A673 (cell line): ENCODE measurements at regions not wholly inside any gene's neighbourhood (a gene's known extent, or its start where the extent isn't known, plus 50 kb on each side); places are given as distances from the start of the nearest gene placed in this dataset.

Source experiments
- EZH2 ChIP-seq: fragments of 200-600 bp; sonication (generic); IDR thresholded peaks from 2 replicates; pipeline ENCODE4 v1.6.1; 2017; ENCODE audit warnings: borderline replicate concordance, low read depth, mild to moderate bottlenecking, mixed read lengths, antibody characterized with exemption, low read length; ENCODE audit not compliant: poor library complexity, severe bottlenecking
- TF ChIP-seq, protein P1 (sequence below): fragments of 300-800, 200-600 bp; sonication (generic); conservative IDR thresholded peaks from 2 replicates; pipeline ENCODE4 v1.5.1; 2017; ENCODE audit warnings: low read depth, mild to moderate bottlenecking, antibody characterized with exemption, low read length, moderate library complexity, mixed read lengths

DNA sequence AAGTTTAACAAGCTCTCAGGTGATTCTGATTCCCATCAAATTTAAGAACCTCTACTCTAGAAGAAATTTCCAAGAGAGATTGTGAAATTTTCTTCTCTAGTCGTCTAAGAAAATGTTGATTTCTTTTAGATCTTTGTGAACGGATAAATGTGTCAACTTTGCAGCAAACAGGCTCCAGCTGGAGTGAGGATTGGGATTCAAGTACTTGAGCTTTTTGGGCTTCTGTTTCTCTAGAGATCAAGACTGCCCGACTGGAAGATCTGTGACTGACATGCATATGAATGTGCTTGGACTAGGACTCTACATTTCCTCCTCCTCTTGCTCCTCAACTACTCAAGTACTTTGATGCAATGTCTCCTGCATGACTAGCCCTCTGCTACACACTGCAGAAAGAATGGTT, 388.3 kb downstream of the TMEM38B start:
- no peak for TF ChIP-seq EZH2
- TF ChIP-seq, protein P1, sequence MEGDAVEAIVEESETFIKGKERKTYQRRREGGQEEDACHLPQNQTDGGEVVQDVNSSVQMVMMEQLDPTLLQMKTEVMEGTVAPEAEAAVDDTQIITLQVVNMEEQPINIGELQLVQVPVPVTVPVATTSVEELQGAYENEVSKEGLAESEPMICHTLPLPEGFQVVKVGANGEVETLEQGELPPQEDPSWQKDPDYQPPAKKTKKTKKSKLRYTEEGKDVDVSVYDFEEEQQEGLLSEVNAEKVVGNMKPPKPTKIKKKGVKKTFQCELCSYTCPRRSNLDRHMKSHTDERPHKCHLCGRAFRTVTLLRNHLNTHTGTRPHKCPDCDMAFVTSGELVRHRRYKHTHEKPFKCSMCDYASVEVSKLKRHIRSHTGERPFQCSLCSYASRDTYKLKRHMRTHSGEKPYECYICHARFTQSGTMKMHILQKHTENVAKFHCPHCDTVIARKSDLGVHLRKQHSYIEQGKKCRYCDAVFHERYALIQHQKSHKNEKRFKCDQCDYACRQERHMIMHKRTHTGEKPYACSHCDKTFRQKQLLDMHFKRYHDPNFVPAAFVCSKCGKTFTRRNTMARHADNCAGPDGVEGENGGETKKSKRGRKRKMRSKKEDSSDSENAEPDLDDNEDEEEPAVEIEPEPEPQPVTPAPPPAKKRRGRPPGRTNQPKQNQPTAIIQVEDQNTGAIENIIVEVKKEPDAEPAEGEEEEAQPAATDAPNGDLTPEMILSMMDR: no peak
